ENCODE measurements at regions not wholly inside any gene's neighbourhood (a gene's known extent, or its start where the extent isn't known, plus 50 kb on each side); places are given as distances from the start of the nearest gene placed in this dataset.
A peak's percentile ranks its signal among the peaks of the same experiment; 100 is the strongest.
"Not testable (repeated sequence)": the region's sequence is repeated elsewhere in the genome, so short reads cannot be mapped to it uniquely, and the experiment has no call there.

GRCh38 chr2:172262486-172262885, 159.8 kb upstream of the DLX2 start:
- DNase-seq = no peak

DNA sequence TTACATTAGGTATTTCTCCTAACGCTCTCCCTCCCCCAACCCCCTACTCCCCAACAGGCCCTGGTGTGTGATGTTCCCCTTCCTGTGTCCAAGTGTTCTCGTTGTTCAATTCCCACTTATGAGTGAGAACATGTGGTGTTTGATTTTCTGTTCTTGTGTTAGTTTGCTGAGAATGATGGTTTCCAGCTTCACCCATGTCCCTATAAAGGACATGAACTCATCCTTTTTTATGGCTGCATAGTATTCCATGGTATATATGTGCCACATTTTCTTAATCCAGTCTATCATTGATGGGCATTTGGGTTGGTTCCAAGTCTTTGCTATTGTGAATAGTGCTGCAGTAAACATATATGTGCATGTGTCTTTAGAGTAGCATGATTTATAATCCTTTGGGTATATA, 162.1 kb upstream of the DLX2 start:
- DNase-seq = not testable (repeated sequence)

DNA sequence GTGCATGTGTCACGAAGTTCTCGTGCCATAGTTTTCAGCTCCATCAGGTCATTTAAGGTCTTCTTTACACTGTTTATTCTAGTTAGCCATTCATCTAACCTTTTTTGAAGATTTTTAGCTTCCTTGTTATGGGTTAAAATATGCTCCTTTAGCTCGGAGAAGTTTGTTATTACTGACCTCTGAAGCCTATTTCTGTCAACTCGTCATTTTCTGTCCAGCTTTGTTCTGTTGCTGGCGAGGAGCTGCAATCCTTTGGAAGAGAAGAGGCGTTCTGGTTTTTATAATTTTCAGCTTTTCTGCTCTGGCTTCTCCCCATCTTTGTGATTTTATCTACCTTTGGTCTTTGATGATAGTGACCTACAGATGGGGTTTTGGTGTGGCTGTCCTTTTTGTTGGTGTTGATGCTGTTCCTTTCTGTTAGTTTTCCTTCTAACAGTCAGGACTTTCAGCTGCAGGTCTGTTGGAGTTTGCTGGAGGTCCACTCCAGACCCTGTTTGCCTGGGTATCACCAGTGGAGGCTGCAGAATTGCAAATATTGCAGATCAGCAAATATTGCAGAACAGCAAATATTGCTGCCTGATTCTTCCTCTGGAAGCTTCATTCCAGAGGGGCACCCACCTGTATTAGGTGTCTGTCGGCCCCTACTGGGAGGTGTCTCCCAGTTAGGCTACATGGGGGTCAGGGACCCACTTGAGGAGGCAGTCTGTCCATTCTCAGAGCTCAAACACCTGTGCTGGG, 157.7 kb upstream of the ITGA6 start:
- not testable (repeated sequence) for DNase-seq

GRCh38 chr2:172270278-172271079, 156.9 kb upstream of the ITGA6 start:
- DNase-seq = no peak

GRCh38 chr2:172273910-172274571, 153.3 kb upstream of the ITGA6 start:
- DNase-seq = no peak

GRCh38 chr2:172275239-172275638, 152.1 kb upstream of the ITGA6 start:
- no peak for DNase-seq

DNA sequence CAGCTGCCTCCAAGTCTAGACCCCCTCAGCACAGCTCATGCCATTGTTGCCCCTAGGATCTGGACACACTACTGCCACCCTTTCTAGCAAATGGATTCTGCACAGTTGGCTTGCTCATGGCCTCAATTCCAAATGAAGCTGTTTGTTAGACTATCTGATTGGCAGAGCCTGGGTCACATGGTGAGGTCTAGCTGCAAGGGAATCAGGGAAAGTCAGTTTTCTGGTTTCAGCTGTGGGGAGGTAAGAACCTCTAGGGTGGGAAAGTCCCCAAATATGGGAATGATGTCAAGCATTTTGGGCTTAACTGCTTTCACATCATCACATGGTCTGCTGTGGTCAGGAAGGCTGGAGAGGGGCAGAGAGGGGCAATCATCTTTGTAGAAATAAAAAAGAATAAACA, 150.4 kb upstream of the ITGA6 start:
- DNase-seq = no peak

- DNase-seq = no peak
These were observed 148.7 kb upstream of the ITGA6 start for GRCh38 chr2:172278667-172279066.

DNA sequence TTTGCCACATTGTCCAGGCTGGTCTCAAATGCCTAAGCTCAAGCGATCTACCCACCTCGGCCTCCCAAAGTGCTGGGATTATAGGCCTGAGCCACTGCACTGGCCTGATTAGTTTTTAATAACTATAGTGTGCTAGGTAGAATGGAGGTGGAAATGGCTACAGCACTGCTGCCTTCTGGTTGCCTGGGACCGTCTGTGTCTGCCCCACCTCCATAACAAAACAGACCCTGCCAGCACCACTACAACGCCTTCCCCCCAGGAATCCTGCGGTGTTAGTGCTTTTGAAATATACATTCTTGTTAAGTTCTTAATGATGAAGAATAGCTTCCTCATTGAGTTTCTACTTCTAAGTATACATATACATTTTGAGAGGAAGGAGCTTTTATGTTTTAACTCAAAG, 148.2 kb upstream of the ITGA6 start:
- DNase-seq = no peak

- no peak for DNase-seq
These were observed 147.6 kb upstream of the ITGA6 start for GRCh38 chr2:172279813-172280212.

- DNase-seq = no peak
These were observed 146.6 kb upstream of the ITGA6 start for GRCh38 chr2:172280571-172281361.

DNA sequence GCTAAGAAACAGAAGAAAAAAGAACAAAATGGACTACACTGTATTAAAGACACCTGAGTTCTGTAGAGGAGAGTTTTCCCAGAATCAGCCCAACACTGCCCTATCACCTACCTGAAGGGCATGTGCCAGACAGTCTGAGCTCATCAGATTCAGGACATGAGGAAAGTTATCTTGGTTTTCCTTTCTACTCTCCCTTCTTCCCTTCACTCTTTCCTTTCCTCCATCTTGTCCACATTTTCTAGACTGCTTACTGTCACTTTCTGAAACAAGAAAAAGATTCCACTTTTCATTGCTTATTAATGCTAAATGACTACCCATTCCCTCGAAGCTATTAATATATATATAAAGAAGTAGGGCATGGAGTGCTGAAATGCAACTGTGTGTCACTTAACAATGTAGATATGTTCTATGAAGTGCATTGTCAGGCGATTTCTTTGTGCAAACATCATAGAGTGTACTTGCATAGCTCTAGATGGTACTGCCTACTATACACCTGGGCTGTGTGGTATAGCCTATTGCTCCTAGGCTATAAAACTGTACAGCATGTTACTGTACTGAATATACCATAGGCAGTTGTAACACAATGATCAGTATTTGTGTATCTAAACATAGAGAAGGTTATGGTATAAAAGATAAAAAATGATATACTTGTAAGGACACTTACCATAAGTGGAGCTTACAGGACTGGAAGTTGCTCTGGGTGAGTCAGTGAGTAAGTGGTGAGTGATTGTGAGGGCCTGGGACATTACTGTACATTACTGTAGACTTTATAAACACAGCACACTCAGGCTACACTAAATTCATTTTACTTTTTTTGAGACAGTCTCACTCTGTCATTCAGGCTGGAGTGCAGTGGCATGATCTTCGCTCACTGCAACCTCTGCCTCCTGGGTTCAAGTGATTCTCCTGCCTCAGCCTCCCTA, 145.5 kb upstream of the ITGA6 start:
- no peak for DNase-seq

DNA sequence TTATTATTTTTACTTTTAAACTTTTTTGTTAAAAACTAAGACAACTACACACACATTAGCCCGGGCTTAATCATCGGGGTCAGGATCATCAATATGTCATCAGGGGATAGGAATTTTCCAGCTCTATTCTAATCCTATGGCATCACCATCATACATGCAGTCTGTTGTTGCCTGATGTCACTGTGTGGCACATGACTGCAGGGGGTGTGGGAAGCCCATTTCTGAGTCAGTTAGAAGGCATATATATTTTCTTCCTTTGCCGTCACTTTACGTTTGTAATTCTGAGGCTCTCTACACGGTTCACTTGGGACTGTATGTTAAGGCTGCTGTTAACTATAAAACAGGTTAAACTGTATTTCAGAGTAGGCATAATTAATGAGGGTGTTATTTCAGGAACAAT, 144.4 kb upstream of the ITGA6 start:
- DNase-seq = no peak

GRCh38 chr2:172283476-172283875, 143.9 kb upstream of the ITGA6 start:
- DNase-seq = no peak

- no peak for DNase-seq
These were observed 143.2 kb upstream of the ITGA6 start for GRCh38 chr2:172284209-172284608.

- no peak for DNase-seq
These were observed 142.3 kb upstream of the ITGA6 start for GRCh38 chr2:172285010-172285621.

DNA sequence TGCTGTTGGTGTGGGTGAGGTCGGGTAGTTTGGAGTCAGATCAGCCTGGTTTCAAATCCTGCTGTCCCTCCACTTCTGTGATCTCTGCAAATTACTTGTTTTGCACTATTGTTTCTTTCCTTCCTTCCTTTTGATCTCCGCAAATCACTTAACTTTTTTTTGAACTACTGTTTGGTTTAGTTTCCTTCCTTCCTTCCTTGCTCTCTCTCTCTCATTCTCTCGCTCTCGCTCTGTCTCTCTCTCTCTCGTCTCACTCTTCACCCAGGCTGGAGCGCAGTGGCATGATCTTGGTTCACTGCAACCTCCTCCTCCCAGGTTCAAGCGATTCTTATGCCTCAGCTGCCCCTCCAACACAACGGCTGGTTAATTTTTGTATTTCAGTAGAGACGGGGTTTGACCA, 141.6 kb upstream of the ITGA6 start:
- no peak for DNase-seq

GRCh38 chr2:172287190-172287589, 140.2 kb upstream of the ITGA6 start:
- DNase-seq = no peak

DNA sequence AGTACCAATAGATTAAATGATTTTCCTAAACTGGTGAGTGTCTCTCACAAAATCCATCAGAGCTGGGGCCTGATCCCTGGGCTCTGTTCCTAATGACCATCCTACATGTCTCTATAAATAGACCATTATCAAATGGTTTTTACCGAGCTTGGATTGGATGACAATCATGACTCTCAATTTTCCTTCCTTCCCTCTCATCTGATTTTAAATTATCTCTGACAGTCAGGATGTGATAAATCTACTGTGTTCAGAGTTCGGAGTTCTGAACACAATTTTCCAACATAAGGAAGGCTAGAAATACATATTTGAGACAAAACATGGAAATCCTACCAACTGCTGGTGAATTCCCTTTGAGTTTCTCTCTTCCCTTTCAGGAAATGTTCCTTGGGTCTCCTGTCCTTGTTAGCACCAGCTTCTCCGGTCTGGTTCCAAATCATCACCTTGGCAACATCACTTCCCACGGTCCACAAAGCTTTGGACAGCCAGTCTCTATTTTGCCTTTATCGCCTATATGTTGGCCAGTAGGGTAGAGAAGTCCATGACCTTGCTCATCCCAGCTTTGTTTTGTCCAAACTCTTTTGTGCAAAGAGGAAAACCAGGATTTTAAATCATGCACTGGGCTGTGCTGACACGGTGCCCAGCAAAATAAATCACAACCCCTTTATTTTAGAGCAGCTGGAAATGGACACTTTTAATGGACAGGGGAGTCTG, 139.6 kb upstream of the ITGA6 start:
- no peak for DNase-seq

GRCh38 chr2:172288603-172289002, 138.8 kb upstream of the ITGA6 start:
- peak; percentile 18 for DNase-seq

DNA sequence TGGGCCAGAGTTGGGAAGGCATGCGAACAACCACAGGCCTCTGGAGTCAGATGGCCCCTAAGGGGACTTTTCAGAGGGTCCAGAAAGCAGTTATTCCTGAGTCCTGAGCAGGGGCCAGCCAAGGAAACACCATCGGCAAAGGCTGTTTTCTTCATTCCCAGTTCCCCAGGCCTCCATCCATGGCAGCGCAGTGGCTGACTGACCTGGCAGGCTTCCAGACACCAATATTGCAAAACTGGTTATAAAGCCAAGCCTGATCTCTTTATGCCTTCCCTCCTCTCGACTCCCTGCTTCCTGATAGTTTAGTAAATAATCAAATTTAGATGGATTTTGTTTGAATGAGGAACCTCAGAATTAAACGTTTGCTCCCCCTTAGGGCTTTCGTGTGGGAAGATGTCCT, 133.4 kb upstream of the ITGA6 start:
- DNase-seq = no peak
